Tibial nerve (tissue), 4 donors: ENCODE measurements at regions not wholly inside any gene's neighbourhood (a gene's known extent, or its start where the extent isn't known, plus 50 kb on each side); places are given as distances from the start of the nearest gene placed in this dataset.
A peak's percentile ranks its signal among the peaks of the same experiment; 100 is the strongest.

ENCODE experiments used
- DNase-seq, 2 donors: peaks; one replicate each; pipeline ENCODE4 v3.0.0-alpha.2; 2019; ENCODE audit warnings: low spot score in 2 of 2
- H3K27ac ChIP-seq, 4 donors: fragments of 200-600 bp; sonication (generic) in 3 of 4; one replicate each; pipeline ENCODE4 v1.5.1; 2017 to 2019; ENCODE audit warnings: mild to moderate bottlenecking in 1 of 4
- H3K27me3 ChIP-seq, 2 donors: fragments of 200-600 bp; sonication (generic) in 1 of 2; one replicate each; pipeline versions ENCODE4 v1.5.1 to v1.6.0; 2017 to 2019
- H3K36me3 ChIP-seq, 3 donors: fragments of 200-600 bp; sonication (generic); one replicate each; pipeline ENCODE4 v1.5.1; 2018 to 2019
- H3K4me1 ChIP-seq, 4 donors: fragments of 200-600 bp; sonication (generic) in 3 of 4; one replicate each; pipeline ENCODE4 v1.5.1; 2017 to 2019
- H3K4me3 ChIP-seq, 4 donors: fragments of 200-600 bp; sonication (generic) in 3 of 4; one replicate each; pipeline ENCODE4 v1.5.1; 2017 to 2019; ENCODE audit warnings: mild to moderate bottlenecking in 1 of 4, moderate library complexity in 1 of 4
- H3K9me3 ChIP-seq, 4 donors: fragments of 200-600 bp; sonication (generic) in 3 of 4; one replicate each; pipeline ENCODE4 v1.5.1; 2017 to 2019
- EP300 ChIP-seq, 2 donors: sonication (generic); formaldehyde crosslinking; IDR thresholded peaks; one replicate each; pipeline ENCODE4 v1.6.1; 2017; ENCODE audit warnings: antibody characterized with exemption in 2 of 2, mild to moderate bottlenecking in 1 of 2
- POLR2A ChIP-seq, 2 donors: fragments of 450-650 bp; IDR thresholded peaks; one replicate each; pipeline ENCODE4 v1.6.1; 2017; ENCODE audit warnings: antibody characterized with exemption in 2 of 2, mild to moderate bottlenecking in 2 of 2, moderate library complexity in 2 of 2
- WGBS, 2 donors: methylation state at CpG; one replicate each; pipeline ENCODE4 v1.1.5; 2018; 5-methylcytosine and 5-hydroxymethylcytosine counted together
- TF ChIP-seq, protein P1 (sequence below), 5 experiments: fragments of 200-600 bp in 3 of 5; fragments of 450-650 bp in 2 of 5; sonication (generic) in 3 of 5; IDR thresholded peaks; one replicate each; pipeline ENCODE4 v1.5.1; 2016 to 2019; ENCODE audit warnings: antibody characterized with exemption in 5 of 5, mild to moderate bottlenecking in 3 of 5, moderate library complexity in 2 of 5

DNA sequence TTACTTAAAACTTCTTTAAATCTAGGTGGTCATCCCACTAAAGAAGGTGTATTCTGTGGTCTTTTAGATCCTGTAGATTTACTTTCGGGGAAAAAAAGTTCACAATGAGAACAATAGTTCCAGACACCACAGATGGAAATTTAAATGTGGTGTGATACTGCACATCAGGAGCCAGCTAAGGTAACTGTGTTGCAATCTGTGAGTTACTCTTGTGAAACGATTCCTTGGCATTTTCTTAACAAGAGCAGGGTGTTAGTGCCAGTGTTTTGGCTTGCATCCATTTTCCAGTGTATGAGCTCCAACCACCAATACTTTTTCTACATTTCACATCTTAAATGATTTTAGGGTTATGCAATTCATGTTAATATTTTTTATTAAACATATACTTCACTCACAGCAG, 674.5 kb downstream of the CETN3 start:
- TF ChIP-seq POLR2A (IDR thresholded peaks at IDR 0.05): no peak
- TF ChIP-seq EP300 (IDR thresholded peaks at IDR 0.05): no peak
- TF ChIP-seq, protein P1, sequence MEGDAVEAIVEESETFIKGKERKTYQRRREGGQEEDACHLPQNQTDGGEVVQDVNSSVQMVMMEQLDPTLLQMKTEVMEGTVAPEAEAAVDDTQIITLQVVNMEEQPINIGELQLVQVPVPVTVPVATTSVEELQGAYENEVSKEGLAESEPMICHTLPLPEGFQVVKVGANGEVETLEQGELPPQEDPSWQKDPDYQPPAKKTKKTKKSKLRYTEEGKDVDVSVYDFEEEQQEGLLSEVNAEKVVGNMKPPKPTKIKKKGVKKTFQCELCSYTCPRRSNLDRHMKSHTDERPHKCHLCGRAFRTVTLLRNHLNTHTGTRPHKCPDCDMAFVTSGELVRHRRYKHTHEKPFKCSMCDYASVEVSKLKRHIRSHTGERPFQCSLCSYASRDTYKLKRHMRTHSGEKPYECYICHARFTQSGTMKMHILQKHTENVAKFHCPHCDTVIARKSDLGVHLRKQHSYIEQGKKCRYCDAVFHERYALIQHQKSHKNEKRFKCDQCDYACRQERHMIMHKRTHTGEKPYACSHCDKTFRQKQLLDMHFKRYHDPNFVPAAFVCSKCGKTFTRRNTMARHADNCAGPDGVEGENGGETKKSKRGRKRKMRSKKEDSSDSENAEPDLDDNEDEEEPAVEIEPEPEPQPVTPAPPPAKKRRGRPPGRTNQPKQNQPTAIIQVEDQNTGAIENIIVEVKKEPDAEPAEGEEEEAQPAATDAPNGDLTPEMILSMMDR (IDR thresholded peaks at IDR 0.05): no peak
- H3K27me3 ChIP-seq: no peaks in the 10 kb centered on the region
- no peak overlapping the region for H3K27ac ChIP-seq
- no peaks in the 10 kb centered on the region for H3K9me3 ChIP-seq
- no peak overlapping the region for H3K4me3 ChIP-seq
- no peaks in the 10 kb centered on the region for H3K4me1 ChIP-seq
- 65% methylated on average over 2 of the region's 2 CpGs for WGBS, 2 donors
- no peak for DNase-seq
- no peaks in the 10 kb centered on the region for H3K36me3 ChIP-seq

DNA sequence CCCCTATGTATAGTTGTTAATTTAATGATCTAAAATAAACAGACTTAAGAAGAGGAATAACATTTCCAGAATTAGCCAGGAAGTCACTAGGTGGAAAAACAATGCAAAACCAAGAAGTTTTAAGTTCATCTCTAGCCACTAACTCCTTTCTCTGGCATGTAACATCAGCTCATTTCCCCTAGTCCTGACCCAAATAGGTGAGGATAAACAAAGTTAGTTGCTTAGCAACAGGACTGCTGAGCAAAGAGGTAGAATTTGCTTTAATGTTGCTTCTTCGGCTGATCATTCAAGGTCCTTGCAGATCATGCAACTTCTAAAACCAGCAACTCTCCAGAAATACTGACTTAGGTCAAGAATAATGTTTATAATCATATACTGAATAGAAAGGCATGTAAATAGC, 675.8 kb downstream of the CETN3 start:
- Histone ChIP-seq H3K4me1 (peaks cover 0 to 4% (median 0%) of the 10 kb centered on the region in 4 donors), H3K27ac (no peak overlapping the region), H3K9me3 (no peaks in the 10 kb centered on the region), H3K4me3 (no peak overlapping the region), H3K27me3 (no peaks in the 10 kb centered on the region), H3K36me3 (no peaks in the 10 kb centered on the region)
- TF ChIP-seq POLR2A (IDR thresholded peaks at IDR 0.05): no peak
- TF ChIP-seq EP300 (IDR thresholded peaks at IDR 0.05): no peak
- TF ChIP-seq, protein P1 (IDR thresholded peaks at IDR 0.05): no peak
- 81% methylated on average over 1 of the region's 1 CpG for WGBS, 2 donors
- no peak for DNase-seq

DNA sequence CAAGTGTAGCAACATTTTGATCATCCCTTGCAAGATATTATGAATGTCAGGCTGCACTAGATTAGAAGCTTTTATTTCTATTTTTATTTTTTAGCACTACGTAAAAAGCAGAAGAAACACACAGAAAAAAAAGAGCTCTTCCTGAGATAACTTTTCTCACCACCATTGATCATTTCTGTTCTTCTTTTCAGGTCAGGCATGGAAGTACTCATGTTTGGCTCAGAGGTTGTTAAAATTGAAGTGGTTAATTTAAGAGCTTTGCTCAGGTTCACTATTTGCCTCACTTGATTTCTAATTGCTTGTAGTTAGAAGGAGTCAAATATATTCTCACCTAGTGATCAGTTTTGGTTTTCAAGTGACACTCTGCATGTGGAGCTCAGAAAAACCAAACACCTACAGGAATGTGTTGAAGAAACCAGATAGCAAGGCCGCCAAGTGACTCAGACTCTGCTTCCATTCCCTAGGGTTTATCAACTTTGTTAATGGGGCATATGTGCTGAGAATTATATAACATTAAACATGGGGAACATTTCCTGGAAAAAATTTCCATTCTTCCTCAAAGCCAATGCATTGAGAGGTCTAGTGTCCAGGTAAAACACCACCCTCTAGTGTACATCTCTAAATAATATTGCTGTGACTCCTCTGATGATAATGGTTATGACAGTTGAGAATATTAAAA, 679.8 kb downstream of the CETN3 start:
- no peaks in the 10 kb centered on the region for H3K36me3 ChIP-seq
- no peaks in the 10 kb centered on the region for H3K27me3 ChIP-seq
- no peak for DNase-seq
- WGBS, 2 donors: 81 to 86% methylated on average over 2 of the region's 2 CpGs
- no peak overlapping the region for H3K27ac ChIP-seq
- TF ChIP-seq, protein P1 (IDR thresholded peaks at IDR 0.05): no peak
- TF ChIP-seq POLR2A (IDR thresholded peaks at IDR 0.05): no peak
- no peak for TF ChIP-seq EP300 (IDR thresholded peaks at IDR 0.05)
- H3K4me3 ChIP-seq: no peak overlapping the region
- H3K9me3 ChIP-seq: no peaks in the 10 kb centered on the region
- peaks cover 0 to 12% (median 0%) of the 10 kb centered on the region in 4 donors for H3K4me1 ChIP-seq

DNA sequence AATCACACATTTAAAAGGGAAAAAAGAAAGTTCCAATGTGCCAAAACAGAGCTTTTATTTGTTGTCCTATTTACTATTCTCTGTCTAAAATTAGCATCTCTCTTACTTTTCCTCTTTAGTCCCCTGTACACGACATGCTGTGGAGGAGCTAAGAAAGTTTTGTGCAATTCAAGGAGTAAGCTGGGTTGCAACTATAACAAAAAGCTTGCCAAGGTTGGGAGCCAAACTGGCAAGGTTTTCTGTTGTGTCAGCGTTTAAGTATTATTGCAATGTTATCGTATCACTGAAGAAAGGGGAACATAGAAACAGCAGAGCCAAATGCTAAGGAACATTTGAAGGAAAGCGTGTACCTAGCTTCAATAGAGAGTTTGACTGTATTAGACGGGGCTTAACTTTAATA, 680.8 kb downstream of the CETN3 start:
- no peak overlapping the region for H3K27ac ChIP-seq
- TF ChIP-seq POLR2A (IDR thresholded peaks at IDR 0.05) (no peak), EP300 (IDR thresholded peaks at IDR 0.05) (peak in 1 of 2 donors; percentile 48)
- H3K9me3 ChIP-seq: no peaks in the 10 kb centered on the region
- H3K4me1 ChIP-seq: peaks cover 0 to 12% (median 0%) of the 10 kb centered on the region in 4 donors
- H3K27me3 ChIP-seq: no peaks in the 10 kb centered on the region
- H3K4me3 ChIP-seq: no peak overlapping the region
- DNase-seq: peak; percentile 13 to 62
- WGBS, 2 donors: 21 to 23% methylated on average over 5 of the region's 5 CpGs
- no peaks in the 10 kb centered on the region for H3K36me3 ChIP-seq

DNA sequence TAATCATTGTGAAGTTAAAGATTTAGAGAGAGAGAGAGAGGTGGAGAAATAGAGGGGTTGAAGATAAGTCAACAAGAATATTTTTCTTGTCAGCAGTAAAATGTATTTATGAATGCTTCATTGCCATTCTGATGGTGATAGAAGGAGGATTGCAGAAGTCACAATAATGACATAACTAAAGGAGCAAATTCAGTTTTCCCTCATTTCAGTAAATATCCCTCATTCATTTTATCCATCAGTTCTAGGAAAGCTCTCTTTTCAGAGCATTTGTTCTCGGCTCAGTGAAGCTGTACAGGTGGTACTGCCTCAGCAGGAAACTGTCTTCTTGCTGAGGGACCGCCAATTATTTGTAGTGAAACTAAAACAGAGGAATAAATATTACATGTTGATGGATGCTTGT, 681.4 kb downstream of the CETN3 start:
- H3K36me3 ChIP-seq: no peaks in the 10 kb centered on the region
- DNase-seq: no peak
- TF ChIP-seq, protein P1 (IDR thresholded peaks at IDR 0.05): no peak
- TF ChIP-seq EP300 (IDR thresholded peaks at IDR 0.05): no peak
- TF ChIP-seq POLR2A (IDR thresholded peaks at IDR 0.05): no peak
- H3K27me3 ChIP-seq: no peaks in the 10 kb centered on the region
- no peak overlapping the region for H3K4me3 ChIP-seq
- 93 to 95% methylated on average over 2 of the region's 2 CpGs for WGBS, 2 donors
- no peaks in the 10 kb centered on the region for H3K9me3 ChIP-seq
- H3K4me1 ChIP-seq: peaks cover 0 to 12% (median 0%) of the 10 kb centered on the region in 4 donors
- no peak overlapping the region for H3K27ac ChIP-seq
